ENCODE measurements at regions not wholly inside any gene's neighbourhood (a gene's known extent, or its start where the extent isn't known, plus 50 kb on each side); places are given as distances from the start of the nearest gene placed in this dataset.
A peak's percentile ranks its signal among the peaks of the same experiment; 100 is the strongest.
"Not testable (repeated sequence)": the region's sequence is repeated elsewhere in the genome, so short reads cannot be mapped to it uniquely, and the experiment has no call there.

- peak; percentile 5 for DNase-seq
These were observed 322.4 kb upstream of the MAGI2 start for GRCh38 chr7:79775911-79776310.

- DNase-seq, result peak; percentile 36
These were observed 320.7 kb upstream of the MAGI2 start for GRCh38 chr7:79774150-79774549.

DNA sequence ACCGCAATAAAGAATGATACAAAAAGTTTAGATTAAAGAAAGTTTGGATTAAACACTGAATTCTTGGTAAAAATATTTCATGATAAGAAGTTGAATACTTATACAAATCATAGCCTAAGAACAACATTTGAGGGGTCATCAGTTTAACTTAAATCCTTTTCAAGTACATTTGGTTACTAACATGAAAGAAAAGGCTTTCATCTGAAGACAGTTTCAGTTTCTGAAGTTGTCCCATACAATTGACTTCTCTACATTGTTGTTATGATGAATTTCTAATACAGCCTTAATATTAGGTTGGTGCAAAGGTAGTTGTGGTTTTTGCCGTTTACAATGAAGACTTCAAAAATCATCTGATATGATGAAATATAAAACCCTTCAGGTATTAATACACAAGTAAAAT is 317.5 kb upstream of the MAGI2 start:
- DNase-seq, result no peak

DNA sequence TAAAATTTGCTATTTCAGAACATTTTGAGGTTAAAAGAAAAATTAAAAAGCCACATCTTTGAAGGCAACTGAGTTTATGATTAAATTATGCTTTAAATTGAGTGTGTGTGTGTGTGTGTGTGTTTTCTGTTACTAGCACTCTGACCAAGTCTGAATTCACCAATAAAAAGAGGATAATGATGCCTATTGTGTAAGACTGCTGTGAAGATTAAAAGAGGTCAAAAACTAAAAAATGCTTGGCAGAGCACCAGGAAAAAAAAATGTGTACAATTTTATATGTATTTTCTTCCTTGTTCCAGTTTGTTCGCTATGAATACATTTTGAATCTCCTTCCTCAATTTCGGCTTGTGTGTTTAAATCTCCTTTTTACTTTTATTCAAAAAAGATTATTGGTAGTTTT is 316.6 kb upstream of the MAGI2 start:
- peak; percentile 24 for DNase-seq

- DNase-seq, result not testable (repeated sequence)
These were observed 314.6 kb upstream of the MAGI2 start for GRCh38 chr7:79767876-79768560.

- not testable (repeated sequence) for DNase-seq
These were observed 313.7 kb upstream of the MAGI2 start for GRCh38 chr7:79767192-79767591.

DNA sequence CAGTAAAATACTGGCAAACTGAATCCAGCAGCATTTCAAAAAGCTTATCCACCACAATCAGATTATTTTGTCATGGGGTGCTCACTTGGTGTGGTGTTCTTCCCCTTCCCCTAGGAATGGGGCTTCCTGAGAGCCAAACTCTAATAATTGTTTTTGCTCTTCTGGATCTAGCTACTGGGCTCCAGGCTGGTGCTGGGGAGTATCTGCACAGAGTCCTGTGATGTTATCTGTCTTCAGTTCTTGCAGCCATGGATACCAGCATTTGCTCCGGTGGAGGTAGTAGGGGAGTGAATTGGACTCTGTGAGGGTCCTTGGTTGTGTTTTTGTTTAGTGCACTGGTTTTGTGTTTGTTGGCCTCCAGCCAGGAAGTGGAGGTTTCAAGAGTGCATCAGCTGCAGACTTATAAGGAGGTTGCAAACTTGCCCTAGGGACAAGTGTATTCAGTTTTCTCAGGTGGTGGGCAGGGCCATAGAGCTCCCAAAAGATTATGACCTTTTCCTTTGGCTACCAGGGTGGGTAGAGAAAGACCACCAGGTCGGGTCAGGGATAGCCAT is 308.5 kb upstream of the MAGI2 start:
- DNase-seq, result no peak

DNA sequence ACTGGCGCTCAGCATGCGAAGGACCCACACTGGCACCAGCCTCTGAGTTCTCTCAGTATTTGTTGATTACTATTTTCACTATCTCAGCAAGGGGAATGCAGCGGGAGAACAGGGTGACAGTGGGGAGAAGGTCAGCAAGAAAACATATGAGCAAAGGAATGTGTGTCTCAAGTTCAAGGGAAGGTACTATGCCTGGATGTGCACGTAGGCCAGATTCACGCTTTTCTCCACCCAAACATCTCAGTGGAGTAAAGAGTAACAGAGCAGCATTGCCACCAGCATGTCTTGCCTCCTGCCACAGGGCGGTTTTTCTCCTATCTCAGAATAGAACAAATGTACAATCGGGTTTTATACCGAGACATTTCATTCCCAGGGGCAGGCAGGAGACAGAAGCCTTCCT is 297.5 kb upstream of the MAGI2 start:
- not testable (repeated sequence) for DNase-seq

- no peak for DNase-seq
These were observed 296.4 kb upstream of the MAGI2 start for GRCh38 chr7:79749856-79750255.

- no peak for DNase-seq
These were observed 288.2 kb upstream of the MAGI2 start for GRCh38 chr7:79741684-79742083.

DNA sequence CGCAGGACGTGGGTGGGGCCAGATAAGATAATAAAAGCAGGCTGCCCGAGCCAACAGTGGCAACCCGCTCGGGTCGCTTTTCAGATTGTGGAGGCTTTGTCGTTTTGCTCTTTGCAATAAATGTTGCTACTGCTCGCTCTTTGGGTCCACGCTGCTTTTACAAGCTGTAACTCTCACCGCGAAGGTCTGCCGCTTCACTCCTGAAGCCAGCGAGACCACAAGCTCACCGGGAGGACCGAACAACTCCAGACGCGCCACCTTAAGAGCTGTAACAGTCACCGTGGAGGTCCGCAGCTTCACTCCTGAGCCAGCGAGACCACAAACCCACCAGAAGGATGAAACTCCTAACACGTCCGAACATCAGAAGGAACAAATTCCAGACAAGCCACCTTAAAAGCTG is 286.6 kb upstream of the MAGI2 start:
- no peak for DNase-seq

DNA sequence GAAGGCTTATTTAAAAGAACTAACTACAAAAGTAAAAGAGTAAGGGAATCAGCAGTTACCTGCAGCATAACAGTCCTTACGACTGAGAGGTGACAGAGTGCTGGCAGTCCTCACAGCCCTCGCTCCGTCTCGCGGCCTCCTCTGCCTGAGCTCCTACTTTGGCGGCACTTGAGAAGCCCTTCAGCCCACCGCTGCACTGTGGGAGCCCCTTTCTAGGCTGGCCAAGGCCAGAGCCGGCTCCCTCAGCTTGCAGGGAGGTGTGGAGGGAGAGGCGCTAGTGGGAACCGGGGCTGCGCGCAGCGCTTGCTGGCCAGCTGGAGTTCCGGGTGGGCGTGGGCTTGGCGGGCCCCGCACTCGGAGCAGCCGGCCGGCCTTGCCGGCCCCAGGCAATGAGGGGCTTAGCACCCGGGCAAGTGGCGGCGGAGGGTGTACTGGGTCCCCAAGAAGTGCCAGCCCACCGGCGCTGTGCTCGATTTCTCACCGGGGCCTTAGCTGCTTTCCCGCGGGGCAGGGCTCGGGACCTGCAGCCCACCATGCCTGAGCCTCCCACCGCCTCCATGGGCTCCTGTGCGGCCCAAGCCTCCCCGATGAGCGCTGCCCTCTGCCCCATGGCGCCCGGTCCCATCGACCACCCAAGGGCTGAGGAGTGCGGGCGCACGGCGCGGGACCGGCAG is 285.7 kb upstream of the MAGI2 start:
- DNase-seq, result not testable (repeated sequence)

DNA sequence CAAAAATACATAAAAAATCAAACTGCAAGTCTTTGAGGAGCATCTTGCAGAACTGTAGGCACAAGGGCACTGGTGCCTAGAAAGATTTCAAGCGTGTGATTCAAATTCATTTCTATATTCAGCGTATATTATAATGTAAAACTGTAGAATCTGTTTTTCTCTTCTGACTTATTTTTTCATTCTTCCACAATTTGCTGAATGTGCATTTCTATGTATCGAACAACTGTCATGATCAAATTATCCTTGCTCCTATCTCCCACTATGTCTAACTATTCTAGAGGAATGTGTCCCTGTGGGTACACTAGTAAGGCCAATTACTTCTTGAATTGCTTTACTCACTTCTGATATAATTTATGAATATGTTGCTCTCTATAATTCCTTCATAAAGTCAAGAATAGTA is 283.0 kb upstream of the MAGI2 start:
- no peak for DNase-seq

- DNase-seq, result no peak
These were observed 281.5 kb upstream of the MAGI2 start for GRCh38 chr7:79735012-79735411.

DNA sequence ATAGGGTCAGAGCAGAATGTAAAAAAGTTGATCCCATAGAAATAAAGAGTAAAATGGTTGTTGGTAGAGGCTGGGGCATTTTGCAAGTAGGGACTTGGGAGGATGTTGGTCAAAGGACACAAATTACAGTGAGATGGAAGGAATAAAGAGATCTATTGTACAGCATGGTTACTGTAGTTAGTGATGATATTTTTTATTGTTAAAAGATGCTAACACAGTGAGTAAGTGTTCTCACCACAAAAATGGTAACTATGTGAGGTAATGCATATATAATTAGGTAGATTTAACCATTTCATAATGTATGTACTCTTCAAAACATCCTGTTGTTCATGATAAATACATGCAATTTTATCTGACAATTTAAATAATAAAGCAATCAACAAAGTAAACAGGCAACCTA is 280.7 kb upstream of the MAGI2 start:
- peak; percentile 9 for DNase-seq

GRCh38 chr7:79732535-79732934 is 279.1 kb upstream of the MAGI2 start:
- no peak for DNase-seq

DNA sequence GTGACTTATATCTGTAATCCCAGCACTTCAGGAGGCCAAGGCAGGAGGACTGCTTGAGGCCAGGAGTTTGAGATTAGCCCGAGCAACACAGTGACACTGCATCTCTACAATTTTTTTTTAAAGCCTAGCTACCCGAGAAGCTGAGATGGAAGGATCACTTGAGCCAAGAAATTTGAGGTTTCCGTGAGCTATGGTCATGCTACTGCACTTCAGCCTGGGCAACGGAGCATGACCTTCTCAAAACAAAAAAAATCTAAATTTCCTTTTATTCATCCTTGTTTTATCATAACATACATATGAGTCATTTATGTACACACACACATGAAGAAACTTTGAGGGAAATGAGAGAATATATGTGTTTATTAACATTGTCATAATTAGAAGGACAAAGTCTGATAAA is 277.5 kb upstream of the MAGI2 start:
- DNase-seq, result no peak

GRCh38 chr7:79723833-79724618 is 270.6 kb upstream of the MAGI2 start:
- DNase-seq, result peak; percentile 18

DNA sequence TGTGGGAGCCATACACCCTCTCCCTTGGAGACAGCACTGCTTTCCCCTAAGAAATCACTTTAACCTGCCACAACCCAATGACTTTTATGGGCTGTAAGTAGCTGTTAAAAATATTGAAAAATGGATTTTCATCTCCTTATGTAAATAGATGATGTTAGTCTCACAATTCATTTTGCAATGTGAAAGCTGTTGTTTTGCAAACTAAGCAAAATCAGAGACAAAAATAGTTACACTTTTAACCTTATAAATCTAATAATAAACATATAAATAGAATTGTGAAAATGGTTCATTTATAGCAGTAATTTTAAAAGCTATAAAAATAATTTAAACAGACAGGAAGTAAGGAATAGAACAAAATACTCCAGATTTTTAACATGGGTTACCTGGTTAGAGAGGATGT is 268.8 kb upstream of the MAGI2 start:
- DNase-seq, result no peak

- no peak for DNase-seq
These were observed 265.7 kb upstream of the MAGI2 start for GRCh38 chr7:79719216-79719615.

DNA sequence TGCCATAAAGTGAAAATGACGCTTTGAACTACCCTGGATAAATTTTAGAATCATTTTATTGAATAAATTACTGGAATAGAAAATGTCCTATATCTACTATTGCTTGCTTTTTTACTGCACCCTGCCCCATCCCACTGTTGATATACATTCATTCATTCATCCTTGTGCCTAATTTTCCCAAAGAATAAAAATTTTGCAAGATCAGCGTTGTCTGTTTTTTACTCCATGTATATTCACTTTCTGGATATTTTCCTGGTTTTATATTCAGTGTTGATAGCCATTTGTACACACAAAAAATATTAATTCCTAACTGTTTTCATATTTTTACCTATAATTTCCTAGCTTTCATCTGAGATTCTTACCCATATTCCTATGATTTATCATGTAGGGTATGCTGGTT is 262.9 kb upstream of the MAGI2 start:
- no peak for DNase-seq

- DNase-seq, result no peak
These were observed 260.6 kb upstream of the MAGI2 start for GRCh38 chr7:79714081-79714480.

- DNase-seq, result no peak
These were observed 259.8 kb upstream of the MAGI2 start for GRCh38 chr7:79713276-79713675.

- DNase-seq, result no peak
These were observed 258.2 kb upstream of the MAGI2 start for GRCh38 chr7:79711660-79712059.

Measured in fibroblast of upper back skin (primary cell).